DMS53 treated with DMSO at 0.1 percent for 48 hours (cell line): ENCODE measurements at regions not wholly inside any gene's neighbourhood (a gene's known extent, or its start where the extent isn't known, plus 50 kb on each side); places are given as distances from the start of the nearest gene placed in this dataset.
"Not testable (repeated sequence)": the region's sequence is repeated elsewhere in the genome, so short reads cannot be mapped to it uniquely, and the experiment has no call there.

Experiments
- DNase-seq: peaks from one replicate; lab custom pipeline; 2025; ENCODE audit not compliant: unreplicated experiment; lab: John Stamatoyannopoulos, UW

DNA sequence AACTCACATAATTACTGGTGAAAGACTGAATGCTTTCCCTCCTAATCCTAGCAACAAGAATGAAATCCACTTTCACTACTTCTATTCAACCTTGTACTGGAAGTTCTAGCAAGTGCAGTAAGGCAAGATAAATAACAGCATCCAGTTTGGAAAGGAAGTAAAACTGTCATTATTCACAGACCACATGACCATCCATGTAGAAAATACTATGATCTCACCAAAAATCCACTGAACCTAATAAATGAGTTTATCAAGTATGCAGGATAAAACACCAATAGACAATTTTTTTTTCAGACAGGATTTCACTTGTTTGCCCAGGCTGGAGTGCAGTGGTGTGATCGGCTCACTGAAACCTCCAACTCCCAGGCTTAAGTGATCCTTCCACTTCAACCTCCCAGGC, 117.7 kb downstream of the TMEM167A start:
- no peak for DNase-seq

DNA sequence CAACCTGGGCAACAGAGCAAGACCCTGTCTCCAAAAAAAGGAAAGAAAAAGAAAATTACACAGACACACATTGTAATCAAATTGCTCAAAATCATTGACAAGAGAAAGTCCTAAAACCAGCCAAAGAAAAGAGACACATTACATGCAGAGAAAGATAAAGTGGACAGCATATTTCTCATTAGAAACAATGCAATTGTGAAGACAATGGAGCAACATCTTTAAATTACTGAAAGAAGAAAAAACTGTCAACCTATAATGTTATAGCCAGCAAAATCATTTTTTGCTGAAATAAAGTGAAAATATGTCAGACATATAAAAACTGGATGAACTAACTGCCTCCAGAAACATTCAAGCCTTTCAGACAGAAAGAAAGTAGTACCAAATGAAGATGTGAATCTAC, 120.6 kb downstream of the TMEM167A start:
- DNase-seq = no peak

DNA sequence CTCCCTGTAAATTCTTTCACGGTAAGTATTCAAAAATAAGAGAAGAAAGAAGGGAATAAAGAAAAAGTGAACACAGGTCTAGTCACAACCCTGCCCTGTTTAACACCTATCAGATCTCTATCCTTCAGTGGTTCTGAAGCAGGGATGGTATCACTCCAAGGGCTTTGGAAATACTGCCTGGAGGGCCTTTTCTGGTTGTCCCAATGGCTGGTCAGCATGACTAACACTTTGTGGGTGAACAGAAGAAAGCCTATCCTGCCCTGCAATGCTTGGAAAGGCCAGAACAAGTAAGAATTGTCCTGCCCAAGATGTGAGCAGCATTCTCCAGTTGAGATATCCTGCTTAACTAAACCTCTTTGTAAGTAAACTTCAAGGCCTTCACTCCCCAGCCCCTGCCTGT, 124.9 kb downstream of the TMEM167A start:
- no peak for DNase-seq

DNA sequence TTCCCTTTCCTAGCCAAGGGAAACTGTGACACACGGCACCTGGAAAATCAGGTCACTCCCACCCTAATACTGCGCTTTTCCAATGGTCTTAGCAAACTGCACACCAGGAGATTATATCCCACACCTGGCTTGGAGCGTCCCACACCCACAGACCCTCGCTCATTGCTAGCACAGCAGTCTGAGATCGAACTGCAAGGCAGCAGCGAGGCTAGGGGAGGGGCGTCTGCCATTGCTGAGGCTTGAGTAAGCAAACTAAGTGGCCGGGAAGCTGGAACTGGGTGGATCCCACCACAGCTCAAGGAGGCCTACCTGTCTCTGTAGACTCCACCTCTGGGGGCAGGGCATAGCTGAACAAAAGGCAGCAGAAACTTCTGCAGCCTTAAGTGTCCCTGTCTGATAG, 132.9 kb downstream of the TMEM167A start:
- DNase-seq = not testable (repeated sequence)

DNA sequence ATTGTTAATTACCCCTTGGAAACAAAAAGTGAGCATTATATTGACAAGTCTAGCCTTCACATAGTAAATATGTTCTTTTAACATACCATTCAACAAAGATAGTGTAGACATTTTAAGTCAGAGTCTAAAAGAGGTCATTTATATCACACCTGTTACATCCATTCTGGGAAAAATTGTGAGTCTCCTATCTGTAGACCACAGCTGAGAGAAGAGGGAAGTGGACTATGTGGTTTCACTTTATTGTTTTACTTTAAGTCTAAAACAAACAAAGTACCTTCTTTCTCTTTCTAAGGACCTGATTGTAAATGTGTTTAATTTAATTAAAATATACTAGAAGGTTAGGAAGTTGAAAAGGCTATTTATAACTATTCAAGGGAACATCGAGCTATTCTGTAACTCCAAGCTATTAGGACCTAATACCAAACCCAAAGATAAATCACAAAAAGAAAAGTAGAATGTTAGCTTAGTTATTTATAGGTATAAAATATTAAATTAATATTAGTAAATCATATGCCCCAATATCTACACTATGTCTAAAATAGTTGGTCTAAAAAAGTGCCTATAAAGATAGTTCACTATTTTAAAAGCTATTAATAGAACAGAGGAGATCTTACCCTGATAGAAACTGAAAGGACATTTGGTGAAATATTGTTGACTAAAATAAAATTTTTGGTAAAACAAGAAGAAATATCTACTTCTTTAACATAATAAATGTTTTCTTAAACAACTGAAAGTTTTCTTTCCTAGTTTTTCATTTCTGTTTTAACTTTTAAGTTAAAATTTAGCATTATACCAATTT, 134.9 kb downstream of the TMEM167A start:
- DNase-seq = no peak

DNA sequence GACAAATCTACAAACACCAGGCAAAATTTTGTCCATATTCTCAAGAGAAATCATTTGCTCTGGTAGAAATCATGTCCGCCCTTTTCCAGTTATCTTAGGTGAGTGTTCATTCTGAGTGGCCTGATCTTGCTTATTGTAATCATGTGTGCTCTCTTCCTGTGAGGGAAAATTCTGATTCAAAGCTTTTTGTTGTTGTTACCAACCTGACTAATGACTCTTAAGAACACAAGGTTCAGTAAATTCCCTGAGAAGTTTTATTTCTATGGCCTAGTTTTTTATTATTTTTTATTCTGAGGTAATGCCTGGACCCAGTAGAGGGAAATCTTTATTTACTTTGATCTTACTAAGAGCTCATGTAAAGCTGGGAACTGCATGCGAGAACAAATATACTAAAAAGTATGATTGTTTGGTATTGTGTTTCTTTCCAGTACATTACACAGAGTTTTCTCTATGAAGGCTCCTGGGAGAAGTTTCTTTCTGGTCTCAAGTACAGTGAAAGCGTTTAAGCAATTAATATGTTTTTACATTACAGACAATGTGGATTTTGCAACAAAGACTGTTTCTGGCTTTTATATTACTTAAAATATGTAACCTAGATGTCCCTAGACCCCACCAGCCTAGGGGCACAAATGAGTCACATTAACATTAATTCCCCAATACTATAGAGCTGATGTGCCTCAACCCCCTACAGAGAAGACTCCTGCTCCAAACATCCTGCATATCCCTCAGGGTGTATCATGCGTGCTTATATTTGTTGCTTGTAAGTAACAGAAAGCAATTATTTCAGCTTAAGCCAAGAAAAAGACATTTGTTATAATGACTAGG, 138.1 kb downstream of the TMEM167A start:
- no peak for DNase-seq

DNA sequence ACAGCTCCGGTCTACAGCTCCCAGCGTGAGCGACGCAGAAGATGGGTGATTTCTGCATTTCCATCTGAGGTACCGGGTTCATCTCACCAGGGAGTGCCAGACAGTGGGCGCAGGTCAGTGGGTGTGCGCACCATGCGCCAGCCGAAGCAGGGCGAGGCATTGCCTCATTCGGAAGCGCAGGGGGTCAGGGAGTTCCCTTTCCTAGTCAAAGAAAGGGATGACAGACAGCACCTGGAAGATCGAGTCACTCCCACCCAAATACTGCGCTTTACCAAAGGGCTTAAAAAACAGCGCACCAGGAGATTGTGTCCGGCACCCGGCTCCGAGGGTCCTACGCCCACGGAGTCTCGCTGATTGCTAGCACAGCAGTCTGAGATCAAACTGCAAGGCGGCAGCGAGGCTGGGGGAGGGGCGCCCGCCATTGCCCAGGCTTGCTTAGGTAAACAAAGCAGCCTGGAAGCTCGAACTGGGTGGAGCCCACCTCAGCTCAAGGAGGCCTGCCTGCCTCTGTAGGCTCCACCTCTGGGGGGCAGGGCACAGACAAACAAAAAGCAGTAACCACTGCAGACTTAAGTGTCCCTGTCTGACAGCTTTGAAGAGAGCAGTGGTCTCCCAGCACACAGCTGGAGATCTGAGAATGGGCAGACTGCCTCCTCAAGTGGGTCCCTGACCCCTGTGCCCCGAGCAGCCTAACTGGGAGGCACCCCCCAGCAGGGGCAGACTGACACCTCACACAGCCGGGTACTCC, 144.5 kb downstream of the TMEM167A start:
- peak; percentile 1 for DNase-seq

DNA sequence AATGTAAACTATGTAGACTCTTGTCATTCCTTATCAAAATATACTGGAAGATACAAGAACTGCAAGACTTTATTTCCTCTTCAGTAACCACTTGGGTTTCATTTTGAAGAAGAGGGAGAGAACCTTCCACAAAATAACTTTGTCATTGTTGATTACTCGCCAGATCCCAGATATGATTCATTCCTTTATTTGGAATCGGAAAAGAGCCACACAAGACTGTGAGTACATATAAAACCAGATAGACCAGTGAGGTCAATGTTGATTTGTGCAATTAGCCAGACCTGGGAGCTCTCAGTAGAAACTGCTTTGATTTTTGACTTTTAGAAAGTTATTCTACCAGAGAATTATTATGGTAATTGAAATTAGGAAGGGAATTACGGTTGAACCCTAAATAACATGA, 146.1 kb downstream of the TMEM167A start:
- DNase-seq = no peak

DNA sequence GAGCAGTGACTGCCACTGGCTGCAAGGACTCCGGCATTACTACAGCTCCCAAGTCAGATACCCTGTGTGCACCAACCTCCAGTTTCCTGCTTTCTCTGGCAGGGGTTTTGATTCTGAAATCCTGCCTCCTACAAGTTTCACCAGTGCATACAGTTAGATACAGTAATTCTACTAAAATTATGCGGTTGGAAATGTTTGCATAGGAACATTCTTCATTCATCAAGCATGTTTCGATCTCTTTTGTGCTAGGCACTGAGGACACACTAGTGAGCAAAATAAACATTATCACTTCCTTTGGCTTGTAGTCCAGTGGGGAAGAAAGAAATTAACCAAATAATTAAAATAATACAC, 152.2 kb downstream of the TMEM167A start:
- DNase-seq = no peak

DNA sequence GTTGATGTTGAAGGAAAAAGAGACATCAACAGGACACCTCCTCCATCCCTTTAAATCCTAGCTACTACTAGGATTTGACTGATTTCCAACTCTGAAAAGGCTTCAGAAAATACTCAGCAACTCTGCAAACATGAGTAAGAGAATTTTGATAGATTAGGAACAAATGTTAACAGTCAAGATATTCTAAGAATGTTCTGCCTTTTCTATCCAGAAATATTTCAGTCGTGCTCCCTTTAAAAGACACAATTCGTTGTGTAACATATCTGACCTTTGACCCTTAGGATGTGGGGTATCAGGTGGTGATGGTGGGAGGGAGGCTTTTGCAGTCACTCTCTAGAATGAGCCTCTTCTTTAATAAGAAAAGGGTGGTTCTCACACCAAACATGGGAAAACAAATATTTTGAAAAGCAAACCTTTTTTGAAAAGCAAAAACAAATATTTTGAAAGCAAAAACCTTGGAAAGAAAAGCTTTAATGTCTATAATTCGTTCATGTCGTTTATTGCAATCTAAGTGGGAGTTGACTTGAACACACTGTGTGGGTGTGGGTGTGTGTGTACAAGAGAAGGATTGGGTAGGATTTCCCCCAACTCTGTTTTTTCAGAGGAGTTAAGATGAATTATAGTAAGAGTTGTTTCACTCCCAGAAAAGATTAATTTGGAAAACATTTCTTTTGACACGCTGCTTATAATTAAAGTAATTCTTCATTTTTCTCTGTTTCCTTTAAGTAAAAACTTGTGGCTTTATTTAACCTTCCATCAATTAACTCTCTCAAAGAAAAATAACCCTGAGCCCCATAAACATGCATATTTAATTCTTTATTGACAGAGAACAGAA, 152.8 kb downstream of the TMEM167A start:
- DNase-seq = no peak

DNA sequence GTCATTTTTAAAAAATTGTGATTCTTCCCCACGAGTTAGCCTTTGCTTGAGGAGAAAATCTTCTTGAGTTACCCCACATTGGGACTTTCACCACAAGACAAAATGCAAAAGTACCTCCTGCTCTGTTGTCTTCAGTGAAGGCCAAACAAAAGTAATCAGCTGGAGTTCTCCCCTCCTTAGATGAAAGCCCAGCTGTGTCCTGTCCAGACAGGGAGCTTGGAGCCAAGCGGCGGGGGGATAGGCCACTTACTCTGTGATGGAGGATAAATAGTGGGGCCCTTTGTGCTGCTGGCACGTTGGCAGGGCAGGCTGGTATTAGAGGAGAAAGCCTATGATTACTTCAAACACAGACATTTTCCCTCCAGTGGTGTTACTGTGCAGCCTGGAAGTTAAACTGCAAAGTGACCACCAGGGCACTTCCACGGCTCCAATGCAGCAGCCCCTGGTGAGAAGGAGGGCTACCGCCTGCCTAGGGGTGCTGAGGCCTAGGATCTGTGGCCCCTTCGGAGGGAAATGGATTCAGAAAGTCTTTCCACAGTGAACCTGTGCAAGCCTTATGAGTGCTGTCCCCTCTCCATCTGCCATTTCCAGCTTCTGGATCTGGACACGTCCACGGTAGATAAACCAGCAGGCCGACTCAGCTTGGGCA, 155.0 kb downstream of the TMEM167A start:
- no peak for DNase-seq

DNA sequence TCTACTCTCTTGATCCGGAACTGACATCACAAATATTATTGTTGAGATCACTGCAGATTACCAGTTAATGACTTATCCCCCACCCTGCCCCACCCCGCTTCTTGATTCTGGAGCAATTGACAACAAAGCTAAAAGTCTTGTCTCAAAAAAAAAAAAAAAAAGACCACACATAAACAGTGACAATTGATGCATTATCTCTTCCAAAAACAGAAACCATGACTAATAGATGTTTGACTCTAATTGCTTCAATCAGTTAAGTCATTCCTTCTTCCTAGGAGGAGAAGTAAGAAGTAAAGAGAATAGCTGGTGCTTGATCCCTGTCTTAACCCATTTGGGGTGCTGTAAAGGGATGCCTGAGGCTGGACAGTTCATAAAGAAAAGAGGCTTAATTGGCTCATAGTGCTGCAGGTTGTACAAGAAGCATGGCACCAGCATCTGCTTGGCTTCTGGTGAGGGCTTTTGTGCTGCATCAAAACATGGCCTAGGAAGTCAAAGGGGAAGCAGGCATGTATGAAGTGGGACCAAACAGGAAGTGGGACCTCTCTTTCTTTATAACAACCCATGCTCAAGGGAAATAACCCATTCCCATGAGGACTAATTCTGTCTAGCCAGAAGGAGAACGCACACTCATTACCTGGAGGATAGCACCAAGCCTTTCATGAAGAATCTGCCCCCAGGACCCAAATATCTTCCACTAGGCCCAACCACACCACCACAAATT, 158.7 kb downstream of the TMEM167A start:
- no peak for DNase-seq

DNA sequence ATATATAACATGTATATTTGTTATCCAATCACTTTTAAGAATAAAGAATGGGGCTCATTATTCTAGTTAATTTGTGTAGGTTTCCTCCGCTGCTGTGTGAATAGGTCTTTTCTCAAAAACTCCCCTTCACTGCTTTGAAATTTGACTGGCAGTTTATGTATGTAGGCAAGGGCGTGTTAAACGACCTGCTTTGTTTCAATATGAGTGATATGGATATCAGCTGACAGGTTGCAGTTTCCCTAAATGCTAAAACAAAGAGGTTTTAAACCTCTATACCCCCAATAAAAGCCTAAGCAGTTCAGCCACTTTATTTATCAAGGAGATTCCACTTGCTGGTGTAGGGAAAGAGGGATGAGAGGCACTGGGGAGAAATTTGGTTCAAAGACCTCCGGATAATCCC, 159.6 kb downstream of the TMEM167A start:
- DNase-seq = no peak

DNA sequence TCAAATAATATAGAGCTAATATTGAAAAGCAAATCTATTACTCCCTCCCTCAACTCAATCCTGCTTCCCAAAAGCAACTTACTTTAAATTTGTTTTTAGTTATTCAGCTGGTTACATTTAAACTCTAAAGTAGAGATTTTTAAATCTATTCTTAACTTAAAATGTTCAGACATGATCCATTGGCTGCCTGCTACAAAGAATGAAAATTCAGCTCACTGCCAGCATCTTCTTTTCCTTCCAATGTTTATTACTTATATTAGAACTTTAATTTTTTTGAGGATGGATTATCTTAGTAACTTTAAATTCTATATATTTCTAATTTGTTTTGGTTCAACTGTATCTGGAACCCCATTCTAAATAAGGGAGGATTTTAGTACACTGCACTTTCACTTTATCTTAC, 163.2 kb downstream of the TMEM167A start:
- DNase-seq = no peak

DNA sequence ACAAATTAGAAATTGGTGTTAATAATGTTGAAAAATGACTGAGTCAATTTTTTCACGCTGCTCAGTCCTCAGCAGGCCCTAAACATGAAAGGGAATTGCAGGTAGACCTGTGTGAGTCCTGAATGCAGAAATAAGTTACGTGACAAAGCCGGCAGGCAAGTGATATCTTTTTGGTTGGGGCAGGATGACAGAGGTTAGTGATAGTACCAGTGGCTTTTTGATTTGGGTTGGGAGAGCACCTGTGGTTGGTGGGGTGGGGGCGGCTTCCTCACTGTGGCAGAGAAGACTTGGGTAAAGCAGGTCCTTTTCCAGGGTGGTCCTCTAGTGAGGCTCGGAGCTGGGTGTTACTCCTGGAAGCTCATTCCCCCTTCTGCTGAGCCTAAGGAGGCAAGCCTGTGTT, 164.7 kb downstream of the TMEM167A start:
- DNase-seq = no peak

DNA sequence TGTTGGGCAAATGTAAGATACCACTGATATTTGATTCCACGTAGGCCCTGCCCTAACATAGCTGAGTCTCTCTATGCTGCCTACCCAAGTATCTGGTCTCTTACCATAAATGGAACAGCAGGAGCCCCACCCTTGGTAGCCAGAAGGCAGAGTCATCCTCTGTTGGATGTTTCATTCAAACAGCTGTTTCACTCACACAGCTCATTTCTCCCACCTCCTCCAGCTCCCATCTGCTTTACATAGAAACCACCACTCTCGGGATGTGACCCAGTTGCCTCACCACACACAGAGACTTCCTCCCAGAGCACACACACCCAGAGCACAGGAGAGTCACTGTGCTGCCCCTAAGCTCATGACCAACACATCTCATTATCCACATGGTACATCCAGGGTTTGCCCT, 165.3 kb downstream of the TMEM167A start:
- no peak for DNase-seq

DNA sequence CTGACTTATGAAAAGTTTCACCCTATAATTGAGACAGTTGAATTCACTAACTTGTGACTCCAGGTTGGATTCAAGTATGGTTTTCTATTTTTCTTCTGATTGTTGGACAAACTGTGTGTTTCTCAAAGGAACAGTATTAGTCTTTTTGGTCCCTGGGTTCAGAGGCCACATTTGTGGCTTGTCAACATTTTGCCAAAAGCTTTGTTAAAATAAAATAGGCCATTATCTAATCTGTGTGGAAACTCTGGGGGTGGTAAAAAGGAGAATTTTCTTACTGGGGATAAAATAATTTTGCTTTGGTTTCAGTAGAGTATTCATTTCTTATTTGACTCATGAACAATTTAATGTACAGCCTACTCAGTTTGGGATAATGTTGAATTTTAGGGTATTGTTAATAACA, 166.3 kb downstream of the TMEM167A start:
- DNase-seq = no peak

DNA sequence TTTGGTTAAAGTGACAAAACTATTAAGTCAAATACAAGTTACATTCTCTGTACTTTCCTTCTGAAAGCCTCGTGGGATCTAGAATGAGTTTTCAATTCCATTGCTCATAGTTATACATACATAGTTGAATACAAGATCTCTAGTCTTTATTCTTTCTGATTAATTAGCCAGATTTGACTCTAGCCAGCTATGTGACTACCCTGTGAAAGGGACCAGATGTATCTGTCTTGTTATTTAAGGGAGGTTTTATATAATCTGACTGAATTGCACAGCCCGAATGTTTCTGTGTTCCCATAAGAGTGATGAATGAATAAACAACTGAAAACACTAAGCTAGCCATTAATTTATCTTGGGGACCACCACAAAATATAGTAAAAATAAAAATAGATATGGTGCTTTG, 166.7 kb downstream of the TMEM167A start:
- DNase-seq = no peak

DNA sequence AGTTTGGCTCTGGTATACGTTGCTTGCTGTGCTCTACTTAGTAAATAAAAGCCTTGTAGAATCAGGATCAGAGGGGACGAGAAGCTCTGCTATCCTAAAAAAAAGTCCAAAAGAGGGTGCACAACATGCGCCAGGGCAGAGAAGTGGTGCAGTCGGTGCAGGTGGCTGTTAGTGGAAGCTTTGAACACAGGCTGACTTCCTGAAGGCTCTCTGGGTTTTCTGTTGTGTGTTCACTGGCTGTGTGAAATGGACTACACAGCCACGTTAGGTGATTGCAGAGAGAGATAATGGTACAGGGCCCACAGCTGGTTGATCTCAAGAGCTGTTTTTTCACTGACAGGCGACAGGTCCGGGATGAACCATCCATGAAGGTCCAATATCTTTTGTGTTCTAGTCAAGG, 167.4 kb downstream of the TMEM167A start:
- no peak for DNase-seq

DNA sequence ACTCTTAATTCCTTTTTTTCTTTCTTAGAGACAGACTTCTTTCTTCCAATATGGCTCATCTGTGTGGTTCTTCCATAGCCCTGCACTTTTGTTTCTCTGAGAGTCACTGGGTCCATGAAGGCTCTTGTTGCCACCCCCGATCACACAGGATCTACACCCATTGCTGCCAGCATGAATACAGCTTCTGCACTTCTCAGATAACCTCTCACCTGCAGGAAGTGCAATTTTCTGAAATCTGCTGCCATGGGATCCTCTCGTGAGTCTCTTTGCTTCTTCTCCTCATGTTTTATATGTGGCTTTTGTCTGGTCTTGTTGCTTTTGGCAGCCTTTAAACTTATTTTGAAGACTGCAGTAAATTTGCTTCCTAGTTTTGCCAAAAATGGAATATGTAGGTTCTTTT, 171.2 kb downstream of the TMEM167A start:
- DNase-seq = no peak
